ENCODE measurements at regions not wholly inside any gene's neighbourhood (a gene's known extent, or its start where the extent isn't known, plus 50 kb on each side); places are given as distances from the start of the nearest gene placed in this dataset.
A peak's percentile ranks its signal among the peaks of the same experiment; 100 is the strongest.

DNA sequence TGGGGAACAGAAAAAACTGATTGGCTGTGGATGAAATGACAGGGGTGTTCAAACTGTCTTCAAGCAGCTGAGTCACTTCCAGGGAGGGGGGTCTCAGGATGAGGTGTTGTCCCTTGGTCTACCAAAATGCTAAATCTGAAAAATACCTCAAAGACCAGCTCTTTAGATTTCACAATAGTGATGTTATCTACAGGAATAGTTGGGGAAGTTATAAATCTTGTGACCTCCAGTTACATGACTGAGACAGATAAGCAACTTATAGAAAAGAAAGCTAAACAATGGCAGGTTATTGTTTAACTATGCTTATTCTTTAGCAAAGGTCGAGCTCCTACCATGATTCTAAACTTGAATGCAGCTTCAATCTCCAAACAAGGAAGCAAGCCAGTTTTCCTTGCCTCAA is 125.4 kb downstream of the SYT10 start:
- no peak overlapping the region for H3K4me3 ChIP-seq
- H3K4me2 ChIP-seq (ENCODE audit: insufficient read depth, low read length): no peak overlapping the region
- H3K27ac ChIP-seq (ENCODE audit: extremely low read depth, low read depth, low read length): no peak overlapping the region
- H3K36me3 ChIP-seq (ENCODE audit: control insufficient read depth, insufficient read depth, low read length): no peaks in the 10 kb centered on the region
- DNase-seq (ENCODE audit: extremely low read depth in 1 of 4, low spot score in 3 of 4) (no peak), ATAC-seq (no peak), FAIRE-seq (no peak)
- ChIA-PET POLR2A (no interaction called here), CTCF (ENCODE audit: low intra/inter-chr PET ratio) (no interaction called here)
- no peaks in the 10 kb centered on the region for H4K20me1 ChIP-seq (replicated peaks; ENCODE audit: control insufficient read depth, insufficient read depth, low read length)
- H3K9me3 ChIP-seq (replicated peaks; ENCODE audit: control insufficient read depth, insufficient read depth, low read depth, low read length): no peaks in the 10 kb centered on the region
- H3K27me3 ChIP-seq (ENCODE audit: control insufficient read depth in 2 of 2, insufficient read depth in 2 of 2, low read length in 2 of 2): no peaks in the 10 kb centered on the region
- H2AFZ ChIP-seq (ENCODE audit: low read depth, low read length): no peak overlapping the region
- no peaks in the 10 kb centered on the region for H3K79me2 ChIP-seq (ENCODE audit: control insufficient read depth, insufficient read depth, low read length)
- intact Hi-C loops (cut with micrococcal nuclease): no loop called here
- H3K4me1 ChIP-seq (replicated peaks in 1 of 2; ENCODE audit: control insufficient read depth in 2 of 2, insufficient read depth in 2 of 2, low read length in 2 of 2): no peaks in the 10 kb centered on the region
- no peaks in the 10 kb centered on the region for H3K9me1 ChIP-seq (ENCODE audit: control insufficient read depth, insufficient read depth, low read length)
- no peak overlapping the region for H3K9ac ChIP-seq (ENCODE audit: insufficient read depth in 1 of 2, low read depth in 2 of 2, low read length in 2 of 2)
- WGBS (ENCODE audit: insufficient coverage, low coverage, missing lambda C conversion rate): 0% methylated on average over 1 of the region's 1 CpG
- no TSS peak for BruUV-seq (replicated peaks)
- in situ Hi-C loops (cut with MboI): no loop called here
- TF ChIP-seq, protein P1, sequence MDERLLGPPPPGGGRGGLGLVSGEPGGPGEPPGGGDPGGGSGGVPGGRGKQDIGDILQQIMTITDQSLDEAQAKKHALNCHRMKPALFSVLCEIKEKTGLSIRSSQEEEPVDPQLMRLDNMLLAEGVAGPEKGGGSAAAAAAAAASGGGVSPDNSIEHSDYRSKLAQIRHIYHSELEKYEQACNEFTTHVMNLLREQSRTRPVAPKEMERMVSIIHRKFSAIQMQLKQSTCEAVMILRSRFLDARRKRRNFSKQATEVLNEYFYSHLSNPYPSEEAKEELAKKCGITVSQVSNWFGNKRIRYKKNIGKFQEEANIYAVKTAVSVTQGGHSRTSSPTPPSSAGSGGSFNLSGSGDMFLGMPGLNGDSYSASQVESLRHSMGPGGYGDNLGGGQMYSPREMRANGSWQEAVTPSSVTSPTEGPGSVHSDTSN (CRISPR knock-in tag; IDR thresholded peaks at IDR 0.05; ENCODE audit: low read depth): no peak
- TF ChIP-seq, protein P1 (tag; conservative IDR thresholded peaks at IDR 0.05; ENCODE audit: low read depth): peak; percentile 34; the same call in 1 of the 2 replicates
- TF ChIP-seq NFE2 (IDR thresholded peaks at IDR 0.05; ENCODE audit: low read depth) (no peak), ZNF436 (CRISPR knock-in tag; IDR thresholded peaks at IDR 0.05) (no peak), DDX20 (tag; IDR thresholded peaks at IDR 0.05; ENCODE audit: low read depth) (no peak), STAG1 (CRISPR knock-in tag; IDR thresholded peaks at IDR 0.05; ENCODE audit: borderline replicate concordance) (no peak), FOXA3 (CRISPR knock-in tag; conservative IDR thresholded peaks at IDR 0.05 in 1 of 2, IDR thresholded peaks at IDR 0.05 in 1 of 2) (no peak), MTF1 (CRISPR knock-in tag; IDR thresholded peaks at IDR 0.05; ENCODE audit: borderline replicate concordance) (no peak), SOX6 (IDR thresholded peaks at IDR 0.05) (0 out of 2 replicates have a peak, but pooled peaks have one; percentile 28), SAFB (IDR thresholded peaks at IDR 0.05; ENCODE audit: borderline replicate concordance, low read depth, low read length) (no peak), ARHGAP35 (IDR thresholded peaks at IDR 0.05; ENCODE audit: partially characterized antibody) (no peak), MEIS2 (IDR thresholded peaks at IDR 0.05; ENCODE audit: partially characterized antibody) (peak; percentile 65), CEBPG (CRISPR knock-in tag; IDR thresholded peaks at IDR 0.05) (no peak), CEBPG (tag; conservative IDR thresholded peaks at IDR 0.05 in 1 of 2, IDR thresholded peaks at IDR 0.05 in 1 of 2) (peak in 1 of 2 experiments; percentile 49; a peak in 1 of 4 replicates), CEBPB (tag; IDR thresholded peaks at IDR 0.05) (peak; percentile 59; the same call in 1 of the 2 replicates)
- TF ChIP-seq, protein P2, sequence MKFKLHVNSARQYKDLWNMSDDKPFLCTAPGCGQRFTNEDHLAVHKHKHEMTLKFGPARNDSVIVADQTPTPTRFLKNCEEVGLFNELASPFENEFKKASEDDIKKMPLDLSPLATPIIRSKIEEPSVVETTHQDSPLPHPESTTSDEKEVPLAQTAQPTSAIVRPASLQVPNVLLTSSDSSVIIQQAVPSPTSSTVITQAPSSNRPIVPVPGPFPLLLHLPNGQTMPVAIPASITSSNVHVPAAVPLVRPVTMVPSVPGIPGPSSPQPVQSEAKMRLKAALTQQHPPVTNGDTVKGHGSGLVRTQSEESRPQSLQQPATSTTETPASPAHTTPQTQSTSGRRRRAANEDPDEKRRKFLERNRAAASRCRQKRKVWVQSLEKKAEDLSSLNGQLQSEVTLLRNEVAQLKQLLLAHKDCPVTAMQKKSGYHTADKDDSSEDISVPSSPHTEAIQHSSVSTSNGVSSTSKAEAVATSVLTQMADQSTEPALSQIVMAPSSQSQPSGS (CRISPR knock-in tag; IDR thresholded peaks at IDR 0.05): no peak
- TF ChIP-seq, protein P3, sequence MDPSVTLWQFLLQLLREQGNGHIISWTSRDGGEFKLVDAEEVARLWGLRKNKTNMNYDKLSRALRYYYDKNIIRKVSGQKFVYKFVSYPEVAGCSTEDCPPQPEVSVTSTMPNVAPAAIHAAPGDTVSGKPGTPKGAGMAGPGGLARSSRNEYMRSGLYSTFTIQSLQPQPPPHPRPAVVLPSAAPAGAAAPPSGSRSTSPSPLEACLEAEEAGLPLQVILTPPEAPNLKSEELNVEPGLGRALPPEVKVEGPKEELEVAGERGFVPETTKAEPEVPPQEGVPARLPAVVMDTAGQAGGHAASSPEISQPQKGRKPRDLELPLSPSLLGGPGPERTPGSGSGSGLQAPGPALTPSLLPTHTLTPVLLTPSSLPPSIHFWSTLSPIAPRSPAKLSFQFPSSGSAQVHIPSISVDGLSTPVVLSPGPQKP (CRISPR knock-in tag; IDR thresholded peaks at IDR 0.05): no peak
- TF ChIP-seq, protein P4, sequence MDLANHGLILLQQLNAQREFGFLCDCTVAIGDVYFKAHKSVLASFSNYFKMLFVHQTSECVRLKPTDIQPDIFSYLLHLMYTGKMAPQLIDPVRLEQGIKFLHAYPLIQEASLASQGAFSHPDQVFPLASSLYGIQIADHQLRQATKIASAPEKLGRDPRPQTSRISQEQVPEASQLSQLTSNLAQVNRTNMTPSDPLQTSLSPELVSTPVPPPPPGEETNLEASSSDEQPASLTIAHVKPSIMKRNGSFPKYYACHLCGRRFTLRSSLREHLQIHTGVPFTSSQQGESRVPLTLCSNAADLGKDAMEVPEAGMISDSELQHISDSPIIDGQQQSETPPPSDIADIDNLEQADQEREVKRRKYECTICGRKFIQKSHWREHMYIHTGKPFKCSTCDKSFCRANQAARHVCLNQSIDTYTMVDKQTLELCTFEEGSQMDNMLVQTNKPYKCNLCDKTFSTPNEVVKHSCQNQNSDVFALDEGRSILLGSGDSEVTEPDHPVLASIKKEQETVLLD (IDR thresholded peaks at IDR 0.05): no peak

Data from K562 (cell line).